GM06990 (cell line): ENCODE measurements at regions not wholly inside any gene's neighbourhood (a gene's known extent, or its start where the extent isn't known, plus 50 kb on each side); places are given as distances from the start of the nearest gene placed in this dataset.

Experiments used
- DNase-seq: peaks from one replicate; pipeline ENCODE4 v3.0.0-alpha.2; 2011; ENCODE audit not compliant: insufficient read length; ENCODE audit errors: extremely low read depth
- H3K27me3 ChIP-seq: replicated peaks from 2 replicates; pipeline ENCODE4 v1.6.0; 2011; ENCODE audit warnings: low read length; ENCODE audit not compliant: control insufficient read depth, insufficient read depth
- H3K36me3 ChIP-seq: 2 replicates; pipeline ENCODE4 v1.5.1; 2011; ENCODE audit warnings: low read length; ENCODE audit not compliant: control insufficient read depth, insufficient read depth
- H3K4me3 ChIP-seq: replicated peaks from 2 replicates; pipeline ENCODE4 v1.5.1; 2011; ENCODE audit warnings: low read depth, mild to moderate bottlenecking, control low read depth, low read length
- TF ChIP-seq, protein P1 (sequence below): IDR thresholded peaks from 2 replicates; pipeline ENCODE4 v1.5.1; 2011; ENCODE audit warnings: low read length, control low read depth, mild to moderate bottlenecking, inconsistent platforms; ENCODE audit not compliant: insufficient read depth, poor library complexity, severe bottlenecking

DNA sequence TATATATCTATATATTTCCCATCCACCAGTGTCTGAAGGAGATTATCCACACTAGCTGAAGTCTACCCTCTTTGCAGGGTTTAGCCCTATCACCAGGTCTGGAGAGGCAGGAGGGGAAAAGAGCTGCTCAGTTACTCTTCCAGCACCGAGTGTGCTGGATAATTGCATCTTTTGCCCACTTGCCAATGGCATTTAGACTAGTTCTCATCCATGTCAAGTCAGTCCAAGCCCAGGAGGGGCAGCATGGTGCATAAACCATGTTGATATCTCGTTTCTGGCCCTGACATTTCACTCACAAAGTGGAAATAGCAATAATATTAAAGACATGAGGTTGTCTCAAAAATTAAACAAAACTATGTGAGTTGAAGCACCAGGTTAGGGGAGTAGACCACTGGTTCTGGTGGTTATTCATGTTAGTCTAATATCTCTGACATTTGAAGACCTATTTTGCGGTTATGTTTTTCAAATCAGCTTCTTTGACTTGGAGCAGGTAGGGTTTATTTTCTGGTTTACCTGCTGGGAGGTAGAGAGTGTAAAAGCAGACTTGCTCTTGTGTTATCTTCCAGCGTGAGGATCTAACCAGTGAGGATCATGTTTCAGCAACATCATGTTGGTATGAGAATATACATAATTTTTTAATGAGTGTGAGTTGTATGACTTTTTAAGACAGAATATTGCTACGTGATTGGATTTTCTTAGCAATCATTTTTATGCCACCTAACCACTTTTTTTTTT, 273.2 kb upstream of the KIRREL3 start:
- no peak for DNase-seq
- Histone ChIP-seq H3K27me3 (no peaks in the 10 kb centered on the region), H3K4me3 (no peak overlapping the region), H3K36me3 (no peaks in the 10 kb centered on the region)
- TF ChIP-seq, protein P1, sequence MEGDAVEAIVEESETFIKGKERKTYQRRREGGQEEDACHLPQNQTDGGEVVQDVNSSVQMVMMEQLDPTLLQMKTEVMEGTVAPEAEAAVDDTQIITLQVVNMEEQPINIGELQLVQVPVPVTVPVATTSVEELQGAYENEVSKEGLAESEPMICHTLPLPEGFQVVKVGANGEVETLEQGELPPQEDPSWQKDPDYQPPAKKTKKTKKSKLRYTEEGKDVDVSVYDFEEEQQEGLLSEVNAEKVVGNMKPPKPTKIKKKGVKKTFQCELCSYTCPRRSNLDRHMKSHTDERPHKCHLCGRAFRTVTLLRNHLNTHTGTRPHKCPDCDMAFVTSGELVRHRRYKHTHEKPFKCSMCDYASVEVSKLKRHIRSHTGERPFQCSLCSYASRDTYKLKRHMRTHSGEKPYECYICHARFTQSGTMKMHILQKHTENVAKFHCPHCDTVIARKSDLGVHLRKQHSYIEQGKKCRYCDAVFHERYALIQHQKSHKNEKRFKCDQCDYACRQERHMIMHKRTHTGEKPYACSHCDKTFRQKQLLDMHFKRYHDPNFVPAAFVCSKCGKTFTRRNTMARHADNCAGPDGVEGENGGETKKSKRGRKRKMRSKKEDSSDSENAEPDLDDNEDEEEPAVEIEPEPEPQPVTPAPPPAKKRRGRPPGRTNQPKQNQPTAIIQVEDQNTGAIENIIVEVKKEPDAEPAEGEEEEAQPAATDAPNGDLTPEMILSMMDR, result no peak

DNA sequence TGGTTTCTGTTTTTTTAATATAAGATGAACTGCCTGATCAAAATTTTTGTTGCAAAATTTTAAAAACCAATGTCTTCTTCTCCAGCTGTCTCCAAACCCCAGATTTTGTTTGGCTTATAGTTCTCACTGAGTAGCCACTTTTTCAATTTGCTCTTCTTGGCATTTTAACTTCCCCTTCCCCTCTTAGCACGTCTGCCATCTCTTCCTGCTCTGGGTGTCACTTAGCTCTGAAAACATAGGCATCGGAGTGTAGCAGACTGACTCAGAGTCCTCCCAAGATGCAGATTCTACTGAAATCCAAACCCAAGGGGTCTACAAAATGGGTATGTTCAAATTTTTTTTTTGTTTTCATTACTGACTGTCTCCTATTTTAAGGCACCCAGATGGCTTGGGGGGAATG, 270.3 kb upstream of the KIRREL3 start:
- no peak for DNase-seq
- Histone ChIP-seq H3K27me3 (no peaks in the 10 kb centered on the region; the same call in 1 of the 2 replicates), H3K4me3 (no peak overlapping the region), H3K36me3 (no peaks in the 10 kb centered on the region)
- TF ChIP-seq, protein P1, result no peak

DNA sequence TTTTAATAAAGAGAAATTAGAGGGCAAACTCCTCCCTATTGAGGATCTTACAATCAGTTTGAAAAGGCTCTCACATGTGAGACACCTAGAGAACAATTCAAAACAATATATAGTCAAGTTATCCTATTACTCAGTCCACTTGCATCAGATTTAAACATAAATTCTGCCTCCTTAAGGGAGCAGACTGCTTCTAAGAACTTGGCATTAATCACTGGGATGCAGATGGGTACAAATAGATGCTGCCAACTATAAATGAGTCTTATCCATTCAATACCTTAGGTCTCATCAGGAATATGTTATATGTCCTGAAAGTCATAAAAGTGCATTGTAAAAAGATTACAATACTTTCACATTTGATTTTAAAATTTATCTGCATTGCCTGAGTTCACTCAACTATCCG, 269.3 kb upstream of the KIRREL3 start:
- TF ChIP-seq, protein P1, result no peak
- no peaks in the 10 kb centered on the region; the same call in 1 of the 2 replicates for H3K27me3 ChIP-seq
- DNase-seq, result no peak
- H3K4me3 ChIP-seq, result no peak overlapping the region
- no peaks in the 10 kb centered on the region for H3K36me3 ChIP-seq

DNA sequence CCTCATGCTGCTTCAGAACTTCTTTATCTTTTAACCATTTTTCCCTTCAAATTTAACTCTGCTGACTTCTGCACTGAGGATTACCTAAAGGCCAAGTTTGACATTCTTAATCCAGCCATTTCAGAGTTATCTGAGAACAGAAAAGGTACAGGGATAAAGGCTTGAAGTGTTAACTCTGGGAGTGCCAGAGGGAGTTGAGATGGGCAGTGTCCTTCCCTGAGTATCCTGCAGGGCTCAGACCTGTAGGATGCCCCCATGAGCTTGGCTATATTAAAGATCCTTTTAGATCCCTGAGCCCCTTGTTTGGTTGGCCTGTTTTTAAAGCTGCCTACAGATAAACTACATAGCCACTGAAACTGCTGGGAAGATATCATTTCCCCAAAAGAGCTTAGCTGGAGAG, 268.4 kb upstream of the KIRREL3 start:
- H3K36me3 ChIP-seq, result no peaks in the 10 kb centered on the region
- no peak overlapping the region for H3K4me3 ChIP-seq
- DNase-seq, result no peak
- TF ChIP-seq, protein P1, result no peak
- no peaks in the 10 kb centered on the region; the same call in 1 of the 2 replicates for H3K27me3 ChIP-seq

DNA sequence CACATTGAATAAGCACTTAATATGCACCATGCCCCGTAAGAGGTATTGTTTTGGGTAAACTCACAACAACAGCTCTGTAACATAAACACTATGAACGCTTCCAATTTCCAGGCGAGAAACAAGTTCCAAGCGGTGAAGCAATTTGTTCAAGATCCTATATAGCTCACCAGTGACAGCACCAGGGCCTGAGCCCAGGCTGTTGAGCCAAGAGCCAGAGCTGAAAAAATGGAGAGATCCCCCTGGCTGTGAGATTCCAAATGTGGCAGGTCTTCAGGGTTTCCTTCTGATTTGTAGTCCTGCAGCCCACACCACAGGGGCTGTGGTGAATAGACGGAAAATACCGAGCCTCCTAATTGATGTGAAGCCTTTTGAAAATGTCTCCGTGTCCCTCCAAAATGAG, 268.0 kb upstream of the KIRREL3 start:
- Histone ChIP-seq H3K27me3 (no peaks in the 10 kb centered on the region; the same call in 1 of the 2 replicates), H3K4me3 (no peak overlapping the region), H3K36me3 (no peaks in the 10 kb centered on the region)
- DNase-seq, result no peak
- TF ChIP-seq, protein P1, result no peak
